22Rv1 (cell line): ENCODE measurements at regions not wholly inside any gene's neighbourhood (a gene's known extent, or its start where the extent isn't known, plus 50 kb on each side); places are given as distances from the start of the nearest gene placed in this dataset.
A peak's percentile ranks its signal among the peaks of the same experiment; 100 is the strongest.

Experiments
- H3K27ac ChIP-seq: fragments of 450-650 bp; 2 replicates; pipeline ENCODE4 v1.5.1; 2017
- ZFX ChIP-seq: fragments of 450-650 bp; IDR thresholded peaks from 2 replicates; pipeline ENCODE4 v1.6.1; 2017; ENCODE audit warnings: antibody characterized with exemption, borderline replicate concordance
- TF ChIP-seq, protein P1 (sequence below): fragments of 450-650 bp; IDR thresholded peaks from 2 replicates; pipeline ENCODE4 v1.5.1; 2017; ENCODE audit warnings: mild to moderate bottlenecking

DNA sequence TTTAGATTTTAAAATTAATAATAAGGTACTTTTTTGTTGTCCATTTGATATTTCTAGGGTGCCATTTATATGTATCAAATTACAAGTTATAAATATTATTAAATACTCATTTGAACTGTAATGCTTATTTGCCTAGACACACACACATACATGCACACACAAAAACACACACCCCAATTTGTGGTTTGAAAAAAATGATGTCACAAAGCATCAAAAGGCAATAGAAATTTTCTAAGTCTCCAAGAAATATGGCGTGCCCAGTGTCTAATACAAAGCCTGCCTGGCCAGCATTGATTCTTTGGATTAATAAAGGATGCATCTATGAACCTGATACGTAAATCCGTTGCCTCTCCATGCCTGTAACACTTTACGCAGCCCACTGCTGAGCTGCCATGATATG lies 252.8 kb upstream of the BLID start:
- H3K27ac ChIP-seq = no peak overlapping the region
- no peak for TF ChIP-seq ZFX
- TF ChIP-seq, protein P1, sequence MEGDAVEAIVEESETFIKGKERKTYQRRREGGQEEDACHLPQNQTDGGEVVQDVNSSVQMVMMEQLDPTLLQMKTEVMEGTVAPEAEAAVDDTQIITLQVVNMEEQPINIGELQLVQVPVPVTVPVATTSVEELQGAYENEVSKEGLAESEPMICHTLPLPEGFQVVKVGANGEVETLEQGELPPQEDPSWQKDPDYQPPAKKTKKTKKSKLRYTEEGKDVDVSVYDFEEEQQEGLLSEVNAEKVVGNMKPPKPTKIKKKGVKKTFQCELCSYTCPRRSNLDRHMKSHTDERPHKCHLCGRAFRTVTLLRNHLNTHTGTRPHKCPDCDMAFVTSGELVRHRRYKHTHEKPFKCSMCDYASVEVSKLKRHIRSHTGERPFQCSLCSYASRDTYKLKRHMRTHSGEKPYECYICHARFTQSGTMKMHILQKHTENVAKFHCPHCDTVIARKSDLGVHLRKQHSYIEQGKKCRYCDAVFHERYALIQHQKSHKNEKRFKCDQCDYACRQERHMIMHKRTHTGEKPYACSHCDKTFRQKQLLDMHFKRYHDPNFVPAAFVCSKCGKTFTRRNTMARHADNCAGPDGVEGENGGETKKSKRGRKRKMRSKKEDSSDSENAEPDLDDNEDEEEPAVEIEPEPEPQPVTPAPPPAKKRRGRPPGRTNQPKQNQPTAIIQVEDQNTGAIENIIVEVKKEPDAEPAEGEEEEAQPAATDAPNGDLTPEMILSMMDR = no peak

DNA sequence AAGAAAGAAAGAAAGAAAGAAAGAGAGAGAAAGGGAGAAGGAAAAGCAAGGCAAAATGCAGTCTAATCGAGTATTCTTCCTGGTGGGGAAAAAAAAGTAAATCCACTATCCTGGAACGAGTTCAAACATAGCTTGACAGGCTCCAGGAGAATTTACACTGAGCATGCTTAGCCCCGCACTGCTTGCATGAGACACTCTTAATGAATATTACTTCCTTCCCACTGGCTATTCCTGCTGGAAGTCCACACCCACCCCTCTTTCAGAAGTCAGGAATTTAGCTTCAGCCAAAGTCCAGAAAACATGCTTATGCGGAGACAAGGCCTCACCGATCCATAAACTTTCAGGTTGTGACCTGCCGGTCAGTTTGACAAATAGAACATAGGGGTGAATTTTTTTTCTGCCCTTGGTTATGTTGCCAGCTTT lies 251.8 kb upstream of the BLID start:
- TF ChIP-seq ZFX = no peak
- TF ChIP-seq, protein P1 = no peak
- H3K27ac ChIP-seq = no peak overlapping the region

DNA sequence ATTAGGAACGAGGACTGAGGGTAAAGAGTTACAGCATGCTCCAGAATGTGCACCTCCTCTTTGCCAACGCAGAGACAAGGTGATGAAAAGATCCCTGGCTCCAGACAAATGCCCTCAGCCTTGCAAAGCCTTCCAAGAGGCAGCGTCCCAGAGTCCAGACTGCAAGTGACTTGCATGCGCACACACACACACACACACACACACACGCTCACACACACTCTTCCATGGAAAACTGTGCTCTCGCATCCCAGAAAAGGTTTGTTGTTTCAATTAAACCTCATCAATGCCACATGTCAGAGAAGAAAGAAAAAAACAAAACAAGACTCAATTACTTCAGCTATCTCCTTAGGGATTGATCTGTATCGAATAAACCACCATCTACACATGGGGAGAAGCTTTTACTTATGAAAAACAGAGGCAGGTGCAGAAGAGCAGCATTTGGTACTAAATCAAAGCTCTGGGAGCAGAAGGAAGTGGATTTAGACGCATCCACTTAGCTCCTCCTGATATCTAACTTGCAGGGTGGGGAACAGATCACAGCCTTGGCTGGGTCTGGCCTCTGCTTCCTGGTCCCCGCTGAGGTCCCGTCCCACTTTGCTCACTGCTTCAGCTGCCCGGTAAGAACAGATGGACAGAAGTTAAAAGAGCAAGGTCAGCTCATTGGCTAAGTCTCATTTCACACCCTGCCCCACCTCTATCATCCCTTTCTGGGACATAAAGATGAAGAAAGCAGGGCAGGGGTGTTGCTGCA lies 249.8 kb upstream of the BLID start:
- H3K27ac ChIP-seq = no peak overlapping the region
- TF ChIP-seq, protein P1 = no peak
- TF ChIP-seq ZFX = no peak

DNA sequence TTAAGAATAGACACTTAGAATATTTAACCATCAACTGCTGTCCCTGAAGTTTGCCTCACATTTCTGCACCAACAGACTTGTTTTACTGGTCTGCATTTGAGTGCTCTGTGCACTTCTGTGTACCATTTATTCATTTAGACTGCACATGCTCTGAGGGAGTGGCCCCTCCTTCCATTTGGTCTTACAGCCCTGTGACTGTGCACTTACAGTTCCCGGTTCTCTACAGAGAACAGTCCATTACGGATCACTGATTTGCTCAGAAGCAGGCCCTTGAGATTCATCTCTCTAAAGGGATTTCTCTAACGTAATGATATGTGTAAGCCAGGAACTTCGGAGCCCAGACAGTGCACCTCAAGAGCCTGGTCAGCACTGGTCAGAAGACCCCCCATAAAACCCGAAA lies 247.3 kb upstream of the BLID start:
- TF ChIP-seq, protein P1 = no peak
- TF ChIP-seq ZFX = no peak
- H3K27ac ChIP-seq = no peak overlapping the region

DNA sequence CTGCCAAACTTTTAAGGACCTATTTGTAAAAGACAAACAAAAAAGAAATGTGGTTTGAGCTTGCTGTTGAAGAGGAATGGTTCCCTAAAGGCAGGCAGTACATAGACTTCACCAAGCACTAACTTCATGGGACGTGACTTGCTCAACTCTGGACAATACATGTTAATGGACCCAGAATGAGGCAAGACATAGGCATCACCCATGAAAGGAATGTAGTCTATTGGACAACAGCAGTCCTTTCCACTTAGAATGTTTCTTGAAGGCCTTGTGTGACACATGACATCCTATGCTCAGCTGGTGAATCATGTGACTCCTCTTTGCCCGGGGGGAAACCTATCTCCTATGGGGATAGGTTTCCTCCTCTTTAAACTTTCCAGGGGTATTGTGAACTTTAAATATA lies 246.4 kb upstream of the BLID start:
- TF ChIP-seq, protein P1 = no peak
- no peak for TF ChIP-seq ZFX
- H3K27ac ChIP-seq = no peak overlapping the region

DNA sequence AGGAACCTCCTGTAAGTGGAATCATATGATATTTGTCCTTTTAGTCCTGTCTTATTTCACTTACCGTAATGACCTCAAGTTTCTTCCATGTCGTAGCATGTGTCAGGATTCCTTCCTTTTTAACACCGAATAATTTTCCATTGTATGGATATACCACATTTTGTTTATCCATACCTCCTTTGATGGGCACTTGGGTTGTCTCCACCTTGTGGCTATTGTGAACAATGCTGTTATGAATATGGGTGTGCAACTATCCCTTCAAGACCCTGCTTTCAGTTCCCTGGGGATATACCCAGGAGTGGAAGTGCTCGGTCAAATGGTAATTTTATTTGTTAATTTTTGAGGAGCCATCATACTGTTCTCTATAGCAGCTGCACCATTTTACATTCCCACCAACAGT lies 244.9 kb upstream of the BLID start:
- TF ChIP-seq ZFX = no peak
- TF ChIP-seq, protein P1 = peak; percentile 15; the same call in 1 of the 2 replicates
- H3K27ac ChIP-seq = no peak overlapping the region

DNA sequence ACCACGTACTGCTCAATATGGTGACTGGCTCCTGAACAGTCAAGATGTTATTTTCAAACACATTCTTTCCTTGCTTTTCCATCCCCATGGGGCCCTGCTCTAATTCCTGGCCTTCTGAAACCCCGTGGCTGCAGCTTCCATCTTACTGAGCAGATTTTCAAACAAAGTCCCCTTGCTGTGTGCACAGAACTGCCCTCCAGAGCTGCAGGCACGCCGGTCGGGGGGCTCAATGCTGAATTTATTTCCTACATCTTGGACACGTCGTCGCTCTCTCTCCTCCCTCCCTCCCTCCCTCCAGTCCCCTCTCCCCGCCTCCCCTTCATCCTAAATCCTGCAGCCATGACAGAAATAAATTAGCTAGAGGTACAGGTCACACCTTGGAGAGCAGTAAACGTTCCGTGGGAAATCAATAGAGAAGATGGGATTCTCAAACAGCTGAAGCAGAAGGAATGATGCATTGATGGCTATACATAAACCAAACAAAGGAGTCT lies 243.1 kb upstream of the BLID start:
- TF ChIP-seq, protein P1 = no peak
- no peak overlapping the region for H3K27ac ChIP-seq
